HuH-7.5 (cell line): ENCODE measurements at regions not wholly inside any gene's neighbourhood (a gene's known extent, or its start where the extent isn't known, plus 50 kb on each side); places are given as distances from the start of the nearest gene placed in this dataset.
"Not testable (repeated sequence)": the region's sequence is repeated elsewhere in the genome, so short reads cannot be mapped to it uniquely, and the experiment has no call there.

Experiments
- DNase-seq: peaks from one replicate; pipeline ENCODE4 v3.0.0; 2011; ENCODE audit warnings: low spot score

DNA sequence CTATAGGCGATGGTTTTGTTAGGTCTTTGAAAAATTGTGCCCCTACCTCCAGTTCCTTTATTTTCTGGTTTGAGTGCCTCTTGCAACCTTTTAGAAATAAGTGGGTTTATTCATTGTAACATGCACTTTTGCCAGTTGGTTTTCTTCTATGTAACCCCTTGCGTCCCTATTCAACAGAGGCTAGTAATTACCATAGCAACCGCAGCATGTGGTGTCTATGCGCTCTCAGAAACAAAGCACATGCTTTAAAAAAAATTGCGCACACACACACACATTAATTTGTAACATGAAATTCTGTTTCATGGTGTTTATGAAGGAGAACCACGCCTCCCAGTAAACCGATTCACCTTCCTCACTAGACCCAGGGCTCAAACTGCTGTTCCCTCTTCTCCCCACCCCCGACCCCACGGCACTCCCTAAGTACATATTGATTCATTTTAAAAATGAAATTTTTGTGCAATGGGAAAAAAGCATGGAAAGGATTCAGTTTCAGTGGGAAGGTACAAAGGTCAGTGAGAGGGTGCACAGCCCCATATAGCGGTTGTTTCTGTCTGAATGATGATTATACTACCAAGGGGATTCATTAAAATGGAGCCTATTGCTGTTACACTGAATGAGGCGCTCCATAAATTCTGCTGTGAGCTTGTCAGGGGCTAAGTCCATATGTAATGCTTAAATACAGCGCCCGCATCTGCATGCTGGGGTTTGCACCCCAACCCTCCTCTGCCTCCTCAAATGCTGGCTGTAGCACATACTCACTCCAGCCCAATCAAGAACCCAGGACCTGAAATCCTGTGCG is 206.9 kb downstream of the ICOS start:
- no peak for DNase-seq

DNA sequence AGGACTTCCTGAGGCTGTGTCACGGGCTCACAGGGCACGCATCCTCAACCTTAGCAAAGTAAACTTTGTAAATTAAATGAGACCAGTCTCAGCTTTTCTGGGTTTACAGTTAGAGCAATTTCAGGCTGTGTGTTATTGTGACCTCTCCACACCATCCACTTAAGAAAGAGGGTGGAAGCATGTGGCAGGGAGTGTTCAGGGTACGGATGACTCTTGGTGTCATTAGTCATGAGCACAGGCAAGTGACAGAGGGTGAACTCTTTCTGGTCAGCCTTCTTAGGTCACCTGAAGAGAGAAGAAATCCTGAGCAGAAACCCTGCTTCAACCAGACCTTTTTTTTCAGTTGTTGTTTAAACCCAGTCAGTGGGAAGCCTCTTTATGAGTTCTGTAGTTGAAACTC is 207.9 kb downstream of the ICOS start:
- no peak for DNase-seq

DNA sequence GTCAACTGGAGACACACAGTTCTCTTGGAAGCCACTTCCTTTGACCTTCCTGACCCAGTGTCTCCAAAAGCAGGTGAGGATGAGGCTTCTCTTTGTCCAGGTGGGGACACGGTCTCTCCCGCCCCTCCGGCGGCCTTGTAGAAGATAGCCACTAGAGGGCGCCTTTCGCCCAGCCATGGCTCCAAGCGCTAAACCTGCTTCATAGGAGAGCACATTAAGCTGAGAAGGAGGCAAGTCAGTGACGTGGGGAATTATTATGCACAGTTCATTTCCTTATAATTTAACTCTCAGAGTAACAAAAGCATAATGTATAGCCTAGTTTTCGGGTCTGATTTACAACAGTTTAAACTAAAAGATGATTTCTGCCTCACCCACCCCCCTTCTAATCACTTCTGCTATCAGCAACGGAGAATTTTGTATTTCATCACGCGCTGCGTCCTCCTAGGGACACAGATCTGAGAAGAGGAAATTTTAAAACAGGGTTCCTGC is 208.7 kb downstream of the ICOS start:
- DNase-seq = peak; percentile 35

DNA sequence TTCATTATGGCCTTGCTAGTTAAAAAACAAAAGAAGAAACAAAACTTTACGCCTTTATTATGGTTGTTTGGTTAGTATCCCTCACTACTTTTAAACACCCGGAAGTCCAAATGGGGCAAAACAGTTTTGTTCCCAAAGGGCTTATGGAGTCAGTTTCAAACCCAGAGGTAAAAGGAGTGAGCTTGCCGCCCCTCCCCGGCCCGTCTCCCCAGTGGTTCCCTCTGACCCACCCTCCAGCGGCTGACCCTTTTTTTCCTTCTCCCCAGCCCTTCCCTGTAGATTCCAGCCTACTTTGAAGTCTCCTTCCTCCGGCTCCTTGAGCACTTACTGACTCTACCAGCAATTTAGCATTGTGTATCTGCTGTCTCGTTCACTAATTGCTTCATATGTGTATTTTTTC is 209.2 kb downstream of the ICOS start:
- no peak for DNase-seq

DNA sequence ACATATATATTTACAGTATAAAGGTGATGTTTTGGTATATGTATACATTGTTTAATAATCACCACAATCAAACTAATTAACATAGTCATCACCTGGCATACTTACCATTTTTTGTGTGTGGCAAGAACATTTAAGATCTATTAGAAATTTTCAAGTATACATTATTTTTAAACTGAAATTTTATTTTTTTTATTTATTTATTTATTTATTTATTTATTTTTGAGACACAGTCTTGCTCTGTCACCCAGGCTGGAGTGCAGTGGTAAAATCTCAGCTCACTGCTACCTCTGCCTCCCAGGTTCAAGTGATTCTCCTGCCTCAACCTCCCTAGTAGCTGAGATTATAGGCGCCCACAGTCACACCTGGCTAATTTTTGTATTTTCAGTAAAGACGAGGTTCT is 210.5 kb downstream of the ICOS start:
- not testable (repeated sequence) for DNase-seq

DNA sequence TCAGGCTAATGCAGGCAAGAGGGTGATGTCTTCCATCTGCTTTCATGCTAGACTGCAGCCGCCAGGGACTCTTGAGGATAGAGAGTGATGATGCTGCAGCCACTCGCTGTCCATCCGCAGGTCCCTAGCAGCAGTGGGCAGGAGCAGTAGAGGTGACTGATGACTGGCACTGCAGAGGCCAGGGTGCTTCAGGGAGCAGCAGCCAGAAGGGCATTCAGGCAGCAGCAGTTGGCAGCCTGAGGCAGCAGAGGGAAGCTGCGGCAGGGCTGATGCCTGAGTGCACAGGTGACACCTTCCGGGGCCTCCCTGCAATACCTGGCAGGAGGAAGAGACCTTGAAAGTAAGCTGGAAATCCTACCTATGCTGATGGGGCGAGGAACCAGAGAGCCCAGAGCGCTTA is 214.2 kb downstream of the ICOS start:
- no peak for DNase-seq

DNA sequence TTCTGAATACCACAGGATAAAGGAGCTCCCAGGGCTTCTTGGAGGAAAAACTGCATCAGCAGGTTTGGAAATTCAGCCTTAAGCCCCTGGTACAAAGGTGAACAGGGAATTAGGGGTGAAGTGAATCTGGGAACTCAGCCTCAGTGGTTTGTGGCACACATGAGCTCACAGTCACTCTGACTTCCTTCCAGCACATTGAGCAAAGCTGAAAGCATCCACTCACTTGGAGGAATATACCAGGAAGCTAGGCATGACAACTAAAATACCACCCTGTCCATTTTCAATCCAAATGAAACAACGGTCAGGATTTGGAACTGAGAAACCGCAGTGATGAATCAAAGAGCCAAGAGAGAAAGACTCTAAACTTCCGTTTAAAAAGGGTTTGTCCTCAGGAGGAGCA is 216.1 kb downstream of the ICOS start:
- DNase-seq = no peak

DNA sequence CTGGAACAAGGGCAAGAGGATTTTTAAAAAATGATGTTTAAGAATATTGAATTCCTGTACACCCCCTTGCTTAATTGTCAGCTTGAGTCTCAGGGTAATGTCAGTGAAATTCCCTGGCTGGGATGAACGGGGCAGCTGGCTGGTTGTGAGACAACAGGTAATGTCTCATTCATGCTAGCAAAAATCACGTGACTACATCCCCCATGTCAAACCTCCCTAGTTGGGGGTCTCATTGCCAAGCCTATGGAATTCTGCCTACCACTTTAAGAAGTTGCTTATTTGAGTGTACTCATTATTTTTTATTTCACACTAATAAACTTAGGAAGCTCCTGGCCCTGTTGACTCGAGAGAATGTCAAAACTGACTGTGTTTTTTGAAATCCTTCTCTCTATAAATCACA is 218.3 kb downstream of the ICOS start:
- no peak for DNase-seq

DNA sequence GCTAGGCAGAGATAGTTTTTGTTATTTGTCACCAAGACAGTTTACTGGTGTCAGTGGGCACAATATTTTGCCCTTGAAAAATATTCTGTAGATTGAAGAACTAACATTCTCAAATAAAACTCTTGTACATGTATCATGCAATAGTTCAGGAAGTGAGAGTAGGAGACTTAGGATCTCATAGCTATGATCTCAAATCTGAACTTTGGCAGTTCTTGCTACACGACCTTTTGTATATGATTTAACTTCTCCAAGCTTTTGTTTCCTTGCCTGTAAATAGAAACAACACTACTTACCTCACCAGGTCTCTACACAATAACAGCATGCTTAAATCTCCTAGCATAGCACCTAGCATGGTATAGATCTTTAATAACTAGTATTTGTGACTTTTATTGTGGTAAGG is 219.9 kb downstream of the ICOS start:
- DNase-seq = no peak

DNA sequence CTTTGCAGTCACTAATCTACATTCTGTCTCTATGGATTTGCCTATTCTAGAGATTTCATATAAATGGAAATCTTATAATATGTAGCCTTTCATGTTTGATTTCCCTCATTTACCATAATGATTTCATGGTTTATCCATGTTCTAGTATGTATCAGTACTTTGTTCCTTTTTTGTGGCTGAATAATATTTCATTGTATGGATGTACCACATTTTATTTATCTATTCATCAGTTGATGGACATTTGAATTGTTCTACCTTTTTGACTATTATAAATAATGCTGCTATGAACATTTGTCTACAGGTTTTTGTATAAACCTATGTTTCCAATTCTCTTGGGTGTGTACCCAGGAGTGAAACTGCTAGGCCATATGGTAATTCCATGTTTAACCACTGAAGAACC is 221.1 kb downstream of the ICOS start:
- no peak for DNase-seq

DNA sequence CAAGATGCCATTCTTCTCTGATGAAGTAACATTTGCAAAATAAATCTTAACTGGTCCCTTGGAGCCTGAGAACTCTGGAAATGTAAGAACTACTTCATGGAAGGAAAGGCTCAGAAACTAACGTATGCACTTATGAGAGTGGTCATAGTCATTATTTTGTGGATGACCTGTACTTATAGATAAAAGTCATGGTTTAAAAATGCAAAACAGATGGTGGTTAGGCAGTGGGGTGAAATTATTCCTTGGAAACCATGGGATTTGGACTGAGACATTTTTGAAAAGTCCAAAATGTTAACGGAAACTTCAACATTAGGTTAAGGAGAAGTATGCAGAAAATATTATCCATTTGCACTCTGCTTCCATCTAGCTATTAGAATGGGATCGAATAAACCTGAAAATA is 223.0 kb downstream of the ICOS start:
- DNase-seq = no peak

DNA sequence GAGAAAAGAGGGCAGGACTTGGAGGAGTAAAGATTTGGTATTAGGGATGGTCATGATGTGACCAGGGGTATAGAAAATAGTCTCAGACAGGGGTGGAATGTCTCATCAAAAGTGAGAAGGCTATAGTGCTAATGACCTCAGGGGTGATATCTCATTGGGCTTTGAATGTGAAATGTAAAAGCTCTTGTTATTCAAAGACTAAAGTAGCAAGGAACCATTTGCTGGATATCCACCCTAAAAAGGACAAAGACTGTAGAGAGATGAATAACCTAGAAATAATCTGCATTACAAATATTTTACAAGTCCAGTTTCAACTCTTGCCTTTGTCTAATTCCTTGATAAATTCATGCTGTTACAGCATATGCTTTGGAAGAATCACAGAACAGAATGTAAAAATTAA is 224.4 kb downstream of the ICOS start:
- DNase-seq = no peak

DNA sequence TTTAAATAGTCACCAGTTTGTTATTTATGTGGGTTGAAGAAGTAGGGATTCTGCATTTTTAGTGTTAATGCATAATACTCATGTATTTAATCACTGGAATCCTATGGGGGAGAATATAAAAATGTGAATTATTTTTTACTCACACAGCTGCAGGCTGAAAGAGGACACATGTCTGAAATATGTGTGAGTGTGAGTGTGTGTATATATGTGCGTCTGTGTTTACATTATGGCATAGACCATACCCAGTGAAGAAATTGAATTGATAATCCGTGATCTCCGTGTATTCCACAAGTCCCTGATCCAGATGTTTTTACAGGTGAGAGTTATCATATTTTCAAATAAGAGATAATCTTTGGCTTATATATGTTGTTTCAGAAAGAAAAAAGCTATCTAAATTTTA is 225.3 kb downstream of the ICOS start:
- DNase-seq = no peak

DNA sequence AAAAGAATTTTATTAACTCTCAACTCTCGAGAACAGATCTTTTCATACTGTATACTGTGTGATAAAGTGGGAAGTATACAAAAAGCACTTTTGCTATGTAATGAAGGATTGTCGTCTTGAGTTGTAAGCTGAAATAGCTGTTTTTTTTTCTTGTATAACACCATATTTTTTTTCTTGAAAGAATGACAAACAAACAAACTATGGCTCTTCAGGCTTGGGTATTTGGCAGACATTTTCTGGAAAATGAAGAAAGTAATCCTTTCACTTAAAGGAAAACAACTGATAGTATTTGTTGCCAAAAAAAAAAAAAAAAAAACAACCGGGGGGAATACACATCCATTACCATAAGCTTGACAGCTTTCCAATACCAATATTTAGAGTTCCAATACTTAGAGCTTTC is 230.4 kb downstream of the ICOS start:
- DNase-seq = no peak

DNA sequence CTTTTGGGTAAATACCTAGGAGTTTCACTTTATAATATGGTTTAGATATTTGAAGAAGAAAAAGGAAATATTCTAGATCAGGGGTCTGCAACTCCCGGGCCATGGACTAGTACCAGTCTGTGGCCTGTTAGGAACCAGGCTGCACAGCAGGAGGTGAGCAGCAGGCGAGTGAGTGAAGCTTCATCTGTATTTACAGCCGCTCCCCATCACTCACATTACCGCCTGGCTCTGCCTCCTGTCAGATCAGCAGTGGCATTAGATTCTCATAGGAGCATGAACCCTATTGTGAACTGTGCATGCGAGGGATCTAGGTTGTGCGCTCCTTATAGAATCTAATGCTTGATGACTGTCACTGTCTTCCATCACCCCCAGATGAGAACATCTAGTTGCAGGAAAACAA is 231.1 kb downstream of the ICOS start:
- DNase-seq = not testable (repeated sequence)

DNA sequence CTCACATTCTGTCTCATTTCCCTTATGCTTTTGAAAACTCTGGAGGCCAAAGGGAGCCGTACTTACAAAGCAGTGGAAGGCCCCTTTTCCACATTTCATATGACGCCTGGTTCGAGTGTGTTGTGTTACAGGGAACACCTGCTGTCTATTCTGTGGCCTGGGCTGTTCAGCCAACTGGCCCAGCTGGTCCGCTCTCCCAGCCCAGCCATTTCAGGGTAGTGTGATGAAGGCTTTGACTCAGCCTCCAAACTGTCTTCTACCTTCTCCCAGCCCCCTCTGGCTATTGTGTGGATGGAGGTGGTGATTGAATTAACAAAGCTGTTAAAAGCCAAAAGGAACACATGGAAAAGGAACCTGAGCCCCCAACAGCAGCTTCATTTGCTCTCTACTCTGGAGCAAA is 233.8 kb downstream of the ICOS start:
- DNase-seq = no peak

DNA sequence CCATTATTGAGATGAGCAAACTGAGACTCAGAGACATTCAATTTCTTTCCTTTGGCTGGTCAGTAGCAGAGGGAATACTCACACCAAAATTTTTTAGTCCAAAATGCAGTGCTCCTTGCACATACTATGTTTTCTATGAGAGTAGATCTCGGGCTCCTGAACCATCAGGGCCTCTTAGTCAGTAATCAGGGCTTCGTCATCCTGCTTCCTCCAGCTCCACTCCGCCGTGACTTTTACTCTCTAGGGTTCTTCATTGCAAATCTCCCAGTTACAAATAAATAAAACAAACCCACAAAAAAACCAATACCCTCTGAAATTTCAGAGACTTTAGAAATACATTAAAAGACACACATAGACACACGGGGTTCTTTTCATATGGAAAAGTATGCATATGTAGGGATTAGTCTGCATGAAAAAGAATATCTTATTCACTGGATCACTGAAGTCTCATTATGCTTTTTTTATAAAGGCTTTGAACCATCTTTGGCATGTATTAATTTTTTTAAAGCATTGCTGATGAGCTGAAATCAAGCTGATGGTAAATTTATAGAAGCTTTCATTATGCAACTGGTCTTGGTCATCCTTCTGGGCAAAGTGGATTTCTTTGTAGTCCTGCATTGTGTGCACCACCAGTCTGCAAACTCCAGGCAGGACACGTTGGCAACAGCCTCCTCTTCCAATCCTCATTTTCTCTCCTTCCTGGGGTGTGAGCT is 235.0 kb downstream of the ICOS start:
- no peak for DNase-seq

DNA sequence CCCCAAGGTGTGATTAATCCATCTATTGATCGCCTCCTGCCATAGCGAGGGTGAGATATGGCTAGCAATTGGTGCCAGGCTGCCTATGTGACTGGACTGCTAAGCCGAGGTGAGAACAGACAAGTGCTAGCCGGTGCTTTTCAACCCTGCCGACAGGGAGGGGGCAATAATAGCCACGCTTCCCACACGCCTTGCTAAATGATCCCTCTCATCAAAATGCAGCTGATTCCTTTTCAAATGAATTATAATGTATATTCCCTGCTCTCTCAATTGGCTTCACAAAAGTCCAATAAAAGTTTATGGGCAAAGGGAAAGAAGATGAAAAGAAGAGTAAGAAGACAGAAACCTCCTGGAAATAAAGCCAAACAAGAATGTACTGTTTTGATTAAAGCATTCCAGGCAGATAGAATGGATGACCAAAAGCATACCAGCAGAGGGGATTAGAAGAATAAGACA is 235.6 kb downstream of the ICOS start:
- DNase-seq = no peak

DNA sequence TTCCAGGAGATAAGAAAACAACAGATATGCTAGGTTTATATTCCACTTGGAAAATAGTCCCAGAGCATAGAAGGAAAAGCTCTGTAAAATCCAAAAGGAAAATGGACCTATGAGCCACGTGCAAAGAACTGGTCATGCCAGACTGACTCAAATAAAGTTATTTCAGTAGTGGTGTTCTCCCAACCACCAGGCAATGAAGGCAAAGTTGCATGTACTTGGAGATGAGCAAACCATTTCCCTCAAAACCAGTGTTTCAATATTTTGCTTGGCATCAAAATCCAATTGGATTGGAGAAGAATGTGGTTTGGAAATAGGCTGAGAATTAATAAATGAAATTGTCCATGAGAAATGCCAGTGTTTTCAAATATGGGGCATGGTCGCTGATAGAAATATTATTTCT is 237.5 kb downstream of the ICOS start:
- DNase-seq = no peak

DNA sequence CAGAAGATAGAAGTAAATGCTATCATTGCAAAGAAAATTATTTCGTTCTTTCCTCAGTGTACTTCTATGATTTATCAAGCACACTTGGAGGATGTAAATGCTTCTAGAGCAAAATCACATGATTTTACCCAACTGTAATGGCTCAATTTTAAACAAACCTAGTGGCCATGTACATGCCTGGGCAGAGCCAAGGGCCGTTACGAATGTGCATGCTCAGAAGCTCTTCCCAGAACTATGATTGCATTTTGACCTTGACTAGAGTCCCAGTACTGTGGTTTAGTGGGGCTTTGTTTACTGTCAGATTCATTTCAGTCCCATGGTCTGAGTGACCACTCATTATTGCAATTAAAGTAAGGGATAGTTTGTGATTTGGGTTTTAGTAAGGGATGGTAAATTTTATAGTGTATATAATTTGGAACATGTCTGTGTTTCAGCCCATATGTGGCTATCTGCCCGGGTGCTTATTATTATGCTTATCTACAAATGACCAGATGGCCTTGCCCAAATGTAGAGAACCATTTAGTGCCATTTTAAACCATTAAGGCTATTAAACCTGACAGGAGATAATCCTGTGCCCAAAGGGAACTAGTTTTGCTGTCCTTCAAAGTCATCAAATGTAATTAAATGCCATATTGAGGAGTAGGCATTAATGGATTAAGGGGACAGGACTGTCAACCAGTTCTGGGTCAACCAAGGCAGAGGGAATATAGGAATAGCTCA is 239.1 kb downstream of the ICOS start:
- no peak for DNase-seq

DNA sequence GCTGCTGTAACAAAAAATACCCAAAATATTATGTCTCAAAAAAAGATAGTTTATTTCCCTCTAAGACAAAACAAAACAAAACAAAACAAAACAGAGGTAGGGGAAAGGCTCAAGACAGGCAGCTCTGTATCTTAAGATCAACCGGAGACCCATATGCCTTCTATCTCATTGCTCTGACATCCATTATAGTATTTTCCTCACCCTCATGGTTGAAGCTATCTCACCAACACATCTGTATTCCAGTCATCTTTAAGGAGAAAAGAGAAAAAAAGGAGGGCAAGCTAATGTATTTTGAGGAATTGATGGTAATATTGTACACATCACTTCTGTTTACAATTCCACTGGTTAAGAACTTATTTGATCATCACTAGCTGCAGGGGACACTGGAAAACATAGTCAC is 239.7 kb downstream of the ICOS start:
- no peak for DNase-seq

DNA sequence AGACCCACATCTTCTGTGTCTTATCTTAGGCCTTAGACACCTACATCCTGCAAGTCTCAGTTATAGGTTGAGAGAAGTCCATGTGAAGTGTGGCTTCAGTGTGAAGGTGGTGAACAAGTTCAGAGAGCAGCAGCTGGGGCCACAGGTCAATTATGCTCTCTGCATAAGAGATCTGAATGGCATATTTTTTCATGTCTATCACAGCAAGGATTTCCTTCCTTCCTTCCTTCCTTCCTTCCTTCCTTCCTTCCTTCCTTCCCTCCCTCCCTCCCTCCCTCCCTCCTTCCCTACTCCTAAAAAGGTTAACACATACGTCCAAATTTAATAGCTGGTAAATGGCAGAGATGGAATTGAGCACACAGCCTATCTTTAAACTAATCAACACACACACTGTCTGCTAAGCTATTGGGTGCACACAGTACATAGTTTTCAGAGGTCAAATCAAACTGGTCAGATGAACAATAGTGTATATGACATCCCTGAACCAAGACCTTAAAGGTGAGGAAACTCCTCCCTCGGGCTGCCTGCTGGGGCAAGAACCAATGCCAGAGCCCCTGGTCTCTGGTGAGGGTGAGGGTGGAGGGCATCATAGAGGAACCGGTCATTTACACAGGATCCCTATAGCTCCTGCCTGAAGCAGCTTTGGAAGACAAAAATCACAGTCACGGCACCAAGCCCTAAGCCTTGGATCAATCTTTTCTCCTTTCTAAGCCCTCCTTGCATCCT is 240.9 kb downstream of the ICOS start:
- DNase-seq = no peak
